Thymus (tissue), 11 donors: ENCODE measurements at regions not wholly inside any gene's neighbourhood (a gene's known extent, or its start where the extent isn't known, plus 50 kb on each side); places are given as distances from the start of the nearest gene placed in this dataset.
"Not testable (repeated sequence)": the region's sequence is repeated elsewhere in the genome, so short reads cannot be mapped to it uniquely, and the experiment has no call there.

Experiments
- DNase-seq, 9 donors: peaks; one replicate each; pipeline ENCODE4 v3.0.0-alpha.2; 2013; ENCODE audit warnings: low spot score in 9 of 9, low read depth in 6 of 9, missing footprints in 1 of 9
- H3K27ac ChIP-seq, 2 donors: one replicate each; pipeline ENCODE4 v1.5.1; 2013; ENCODE audit warnings: control low read depth in 1 of 2, low read depth in 1 of 2, low read length in 1 of 2, mild to moderate bottlenecking in 1 of 2, moderate library complexity in 1 of 2
- H3K27me3 ChIP-seq, 2 donors: one replicate each; pipeline ENCODE4 v1.5.1; 2013; ENCODE audit warnings: low read length in 1 of 2; ENCODE audit not compliant: control insufficient read depth in 2 of 2, insufficient read depth in 1 of 2
- H3K36me3 ChIP-seq, 2 donors: one replicate each; pipeline ENCODE4 v1.5.1; 2013; ENCODE audit warnings: low read length in 1 of 2, mild to moderate bottlenecking in 1 of 2, moderate library complexity in 1 of 2; ENCODE audit not compliant: control insufficient read depth in 2 of 2, insufficient read depth in 2 of 2
- H3K4me1 ChIP-seq, 2 donors: one replicate each; pipeline ENCODE4 v1.5.1; 2013; ENCODE audit warnings: low read length in 2 of 2; ENCODE audit not compliant: control insufficient read depth in 2 of 2, insufficient read depth in 2 of 2
- H3K4me3 ChIP-seq, 2 donors: one replicate each; pipeline ENCODE4 v1.5.1; 2013; ENCODE audit warnings: low read length in 2 of 2, control low read depth in 1 of 2, mild to moderate bottlenecking in 1 of 2
- H3K9me3 ChIP-seq, 2 donors: one replicate each; pipeline ENCODE4 v1.5.1; 2013; ENCODE audit warnings: low read length in 1 of 2, mild to moderate bottlenecking in 1 of 2; ENCODE audit not compliant: control insufficient read depth in 2 of 2, insufficient read depth in 1 of 2
- WGBS: extraction: QIAGEN DNeasy Blood & Tissue Kit; methylation state at CpG from one replicate; pipeline ENCODE4 v1.1.7; 2013; 5-methylcytosine and 5-hydroxymethylcytosine counted together
- donor health status: healthy.

DNA sequence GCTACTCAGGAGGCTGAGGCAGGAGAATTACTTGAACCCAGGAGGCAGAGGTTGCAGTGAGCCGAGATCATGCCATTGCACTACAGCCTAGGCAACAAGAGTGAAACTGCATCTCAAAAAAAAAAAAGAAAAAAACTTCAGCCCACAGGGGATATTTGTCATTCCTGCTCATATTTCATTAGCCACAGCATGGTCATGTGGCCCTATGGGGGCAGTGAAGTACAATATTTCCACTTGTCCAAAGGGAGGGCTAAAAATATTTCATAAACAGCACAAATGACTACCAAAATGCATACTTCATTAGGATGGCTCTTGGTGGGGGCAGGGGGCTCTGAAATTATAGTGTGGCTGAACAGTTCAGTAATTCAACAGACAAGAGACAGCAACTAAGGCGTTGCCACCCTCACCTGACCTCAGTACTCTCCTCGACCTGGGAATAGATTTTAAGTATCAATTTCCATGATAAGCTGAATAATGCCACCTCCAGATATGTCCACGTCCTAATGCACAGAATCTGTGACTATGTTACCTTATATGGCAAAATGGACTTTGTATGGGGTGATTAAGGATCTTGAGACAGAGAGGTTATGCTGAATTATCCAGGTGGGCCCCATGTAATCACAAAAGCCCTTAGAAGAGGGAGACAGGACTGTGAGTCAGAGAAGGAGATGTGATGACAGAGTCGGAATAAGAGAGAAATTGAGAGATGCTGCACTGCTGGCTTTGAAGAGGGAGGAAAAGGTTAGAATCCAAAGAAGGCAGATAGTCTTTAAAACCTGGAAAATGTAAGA is 158.2 kb upstream of the CRIM1 start:
- Histone ChIP-seq H3K36me3 (no peaks in the 10 kb centered on the region), H3K4me1 (no peaks in the 10 kb centered on the region), H3K9me3 (peaks cover 0 to 6% of the 10 kb centered on the region in 2 donors), H3K27me3 (no peaks in the 10 kb centered on the region), H3K4me3 (no peak overlapping the region), H3K27ac (no peak overlapping the region)
- DNase-seq, result no peak
- WGBS, result 94% methylated on average over 5 of the region's 5 CpGs

- no peaks in the 10 kb centered on the region for H3K27me3 ChIP-seq
- H3K4me3 ChIP-seq, result no peak overlapping the region
- no peak overlapping the region for H3K27ac ChIP-seq
- DNase-seq, result no peak
- H3K36me3 ChIP-seq, result no peaks in the 10 kb centered on the region
- H3K9me3 ChIP-seq, result no peaks in the 10 kb centered on the region
- H3K4me1 ChIP-seq, result no peaks in the 10 kb centered on the region
These were observed 161.9 kb upstream of the CRIM1 start for GRCh38 chr2:36193680-36194079.

- 74% methylated on average over 1 of the region's 1 CpG for WGBS
- H3K27ac ChIP-seq, result no peak overlapping the region
- H3K4me3 ChIP-seq, result no peak overlapping the region
- no peaks in the 10 kb centered on the region for H3K4me1 ChIP-seq
- no peaks in the 10 kb centered on the region for H3K36me3 ChIP-seq
- H3K27me3 ChIP-seq, result no peaks in the 10 kb centered on the region
- H3K9me3 ChIP-seq, result no peaks in the 10 kb centered on the region
- no peak for DNase-seq
These were observed 162.6 kb upstream of the CRIM1 start for GRCh38 chr2:36192983-36193382.

GRCh38 chr2:36190097-36190496 is 165.5 kb upstream of the CRIM1 start:
- Histone ChIP-seq H3K27me3 (no peaks in the 10 kb centered on the region), H3K36me3 (no peaks in the 10 kb centered on the region), H3K9me3 (no peaks in the 10 kb centered on the region), H3K4me1 (no peaks in the 10 kb centered on the region), H3K27ac (no peak overlapping the region), H3K4me3 (no peak overlapping the region)
- DNase-seq, result no peak
- WGBS, result 99% methylated on average over 1 of the region's 1 CpG

- Histone ChIP-seq H3K36me3 (no peaks in the 10 kb centered on the region), H3K27me3 (no peaks in the 10 kb centered on the region), H3K27ac (no peak overlapping the region), H3K9me3 (no peaks in the 10 kb centered on the region), H3K4me3 (no peak overlapping the region), H3K4me1 (no peaks in the 10 kb centered on the region)
- 95% methylated on average over 5 of the region's 5 CpGs for WGBS
- no peak for DNase-seq
These were observed 170.0 kb upstream of the CRIM1 start for GRCh38 chr2:36185624-36186023.

GRCh38 chr2:36184848-36185247 is 170.7 kb upstream of the CRIM1 start:
- Histone ChIP-seq H3K4me3 (no peak overlapping the region), H3K27ac (no peak overlapping the region), H3K27me3 (no peaks in the 10 kb centered on the region), H3K36me3 (no peaks in the 10 kb centered on the region), H3K9me3 (no peaks in the 10 kb centered on the region), H3K4me1 (no peaks in the 10 kb centered on the region)
- no peak for DNase-seq

DNA sequence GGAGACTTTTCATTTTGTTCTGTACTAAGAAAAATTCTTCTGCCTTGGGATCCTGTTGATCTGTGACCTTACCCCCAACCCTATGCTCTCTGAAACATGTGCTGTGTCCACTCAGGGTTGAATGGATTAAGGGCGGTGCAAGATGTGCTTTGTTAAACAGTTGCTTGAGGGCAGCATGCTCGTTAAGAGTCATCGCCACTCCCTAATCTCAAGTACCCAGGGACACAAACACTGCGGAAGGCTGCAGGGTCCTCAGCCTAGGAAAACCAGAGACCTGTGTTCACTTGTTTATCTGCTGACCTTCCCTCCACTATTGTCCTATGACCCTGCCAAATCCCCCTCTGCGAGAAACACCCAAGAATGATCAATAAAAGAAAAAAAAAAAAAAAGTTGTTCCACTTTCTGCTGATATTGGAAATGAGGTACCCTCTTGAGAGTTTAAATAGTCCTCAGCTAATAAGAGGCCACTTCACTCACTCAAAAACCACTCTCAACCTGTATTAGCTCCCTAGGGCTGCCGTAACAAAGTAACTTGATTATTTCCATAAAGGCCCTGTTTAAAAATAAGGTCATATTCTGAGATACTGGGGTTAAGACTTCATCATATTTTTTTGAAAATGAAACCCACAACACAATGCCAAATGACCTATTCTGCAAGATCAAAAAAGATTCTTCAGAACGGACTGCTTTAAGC is 174.6 kb upstream of the CRIM1 start:
- not testable (repeated sequence) for H3K9me3 ChIP-seq, H3K36me3 ChIP-seq, H3K27me3 ChIP-seq, DNase-seq, H3K27ac ChIP-seq, H3K4me3 ChIP-seq, H3K4me1 ChIP-seq
- WGBS, result 97% methylated on average over 7 of the region's 7 CpGs

DNA sequence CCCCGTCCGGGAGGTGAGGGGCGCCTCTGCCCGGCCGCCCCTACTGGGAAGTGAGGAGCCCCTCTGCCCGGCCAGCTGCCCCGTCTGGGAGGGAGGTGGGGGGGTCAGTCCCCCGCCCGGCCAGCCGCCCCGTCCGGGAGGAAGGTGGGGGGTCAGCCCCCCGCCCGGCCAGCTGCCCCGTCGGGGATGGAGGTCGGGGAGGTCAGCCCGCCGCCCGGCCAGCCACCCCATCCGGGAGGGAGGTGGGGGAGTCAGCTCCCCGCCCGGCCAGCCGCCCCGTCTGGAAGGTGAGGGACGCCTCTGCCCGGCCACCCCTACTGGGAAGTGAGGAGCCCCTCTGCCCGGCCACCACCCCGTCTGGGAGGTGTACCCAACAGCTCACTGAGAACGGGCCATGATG is 175.3 kb upstream of the CRIM1 start:
- not testable (repeated sequence) for DNase-seq

DNA sequence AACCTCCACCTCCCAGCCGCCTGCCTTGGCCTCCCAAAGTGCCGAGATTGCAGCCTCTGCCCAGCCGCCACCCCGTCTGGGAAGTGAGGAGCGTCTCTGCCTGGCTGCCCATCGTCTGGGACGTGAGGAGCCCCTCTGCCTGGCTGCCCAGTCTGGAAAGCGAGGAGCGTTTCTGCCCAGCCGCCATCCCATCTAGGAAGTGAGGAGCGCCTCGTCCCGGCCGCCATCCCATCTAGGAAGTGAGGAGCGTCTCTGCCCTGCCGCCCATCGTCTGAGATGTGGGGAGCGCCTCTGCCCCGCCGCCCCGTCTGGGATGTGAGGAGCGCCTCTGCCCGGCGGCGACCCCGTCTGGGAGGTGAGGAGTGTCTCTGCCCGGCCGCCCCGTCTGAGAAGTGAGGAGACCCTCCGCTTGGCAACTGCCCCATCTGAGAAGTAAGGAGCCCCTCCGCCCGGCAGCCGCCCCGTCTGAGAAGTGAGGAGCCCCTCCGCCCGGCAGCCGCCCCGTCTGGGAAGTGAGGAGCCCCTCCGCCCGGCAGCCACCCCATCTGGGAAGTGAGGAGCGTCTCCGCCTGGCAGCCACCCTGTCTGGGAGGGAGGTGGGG is 175.8 kb upstream of the CRIM1 start:
- not testable (repeated sequence) for H3K27ac ChIP-seq

More for the DNA sequence above, 175.3 kb upstream of the CRIM1 start:
- H3K4me3 ChIP-seq, H3K9me3 ChIP-seq, H3K27ac ChIP-seq, H3K27me3 ChIP-seq, H3K4me1 ChIP-seq, H3K36me3 ChIP-seq: not testable (repeated sequence)
- WGBS, result 98% methylated on average over 25 of the region's 30 CpGs

More for the DNA sequence above, 175.8 kb upstream of the CRIM1 start:
- not testable (repeated sequence) for H3K36me3 ChIP-seq, H3K4me1 ChIP-seq, H3K4me3 ChIP-seq, DNase-seq, H3K9me3 ChIP-seq, H3K27me3 ChIP-seq
- 96% methylated on average over 40 of the region's 42 CpGs for WGBS
